VCaP (cell line): ENCODE measurements at regions not wholly inside any gene's neighbourhood (a gene's known extent, or its start where the extent isn't known, plus 50 kb on each side); places are given as distances from the start of the nearest gene placed in this dataset.
"Not testable (repeated sequence)": the region's sequence is repeated elsewhere in the genome, so short reads cannot be mapped to it uniquely, and the experiment has no call there.

ENCODE experiments used
- H3K27ac ChIP-seq: fragments of 450-650 bp; 2 replicates; pipeline ENCODE4 v1.5.1; 2017
- CTCF ChIP-seq: fragments of 450-650 bp; conservative IDR thresholded peaks from 2 replicates; pipeline ENCODE4 v1.5.1; 2017; ENCODE audit warnings: mild to moderate bottlenecking, moderate library complexity

- TF ChIP-seq CTCF = no peak
- H3K27ac ChIP-seq = no peak overlapping the region
Observed at GRCh38 chr9:26132746-26133312, 454.6 kb upstream of the TUSC1 start.

GRCh38 chr9:26131886-26132285 is 453.6 kb upstream of the TUSC1 start:
- no peak overlapping the region for H3K27ac ChIP-seq
- no peak for TF ChIP-seq CTCF

- no peak overlapping the region for H3K27ac ChIP-seq
- no peak for TF ChIP-seq CTCF
Observed at GRCh38 chr9:26129217-26129616, 451.0 kb upstream of the TUSC1 start.

GRCh38 chr9:26125693-26126092 is 447.4 kb upstream of the TUSC1 start:
- H3K27ac ChIP-seq = no peak overlapping the region
- no peak for TF ChIP-seq CTCF

- H3K27ac ChIP-seq = not testable (repeated sequence)
Observed at GRCh38 chr9:26116085-26116484, 437.8 kb upstream of the TUSC1 start.

- H3K27ac ChIP-seq = no peak overlapping the region
- TF ChIP-seq CTCF = no peak
Observed at GRCh38 chr9:26112724-26113123, 434.5 kb upstream of the TUSC1 start.

- no peak overlapping the region for H3K27ac ChIP-seq
- TF ChIP-seq CTCF = no peak
Observed at GRCh38 chr9:26086396-26086795, 408.2 kb upstream of the TUSC1 start.

- H3K27ac ChIP-seq = no peak overlapping the region
- no peak for TF ChIP-seq CTCF
Observed at GRCh38 chr9:26081847-26082246, 403.6 kb upstream of the TUSC1 start.
